ENCODE measurements at regions not wholly inside any gene's neighbourhood (a gene's known extent, or its start where the extent isn't known, plus 50 kb on each side); places are given as distances from the start of the nearest gene placed in this dataset.
"Not testable (repeated sequence)": the region's sequence is repeated elsewhere in the genome, so short reads cannot be mapped to it uniquely, and the experiment has no call there.

DNA sequence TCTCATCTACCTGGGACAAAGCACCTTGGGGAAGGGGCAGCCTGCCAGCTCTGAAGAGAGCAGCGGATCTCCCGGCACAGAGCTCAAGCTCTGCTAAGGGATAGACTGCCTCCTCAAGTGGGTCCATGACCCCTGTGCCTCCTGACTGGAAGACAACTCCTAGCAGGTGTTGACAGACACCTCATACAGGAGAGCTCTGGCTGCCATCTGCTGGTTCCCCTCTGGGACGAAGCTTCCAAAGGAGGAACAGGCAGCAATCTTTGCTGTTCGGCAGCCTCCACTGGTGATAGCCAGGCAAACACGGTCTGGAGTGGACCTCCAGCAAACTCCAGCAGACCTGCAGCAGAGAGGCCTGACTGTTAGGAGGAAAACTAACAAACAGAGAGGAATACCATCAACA is 549.9 kb upstream of the LRATD1 start:
- in situ Hi-C loops (cut with HindIII; ENCODE audit: low sequenced_read_pairs), result loop anchor here (5.0 kb wide), 1 partner anchor 60 kb away; no protein-coding TSS in a partner anchor

- in situ Hi-C loops (cut with HindIII; ENCODE audit: low sequenced_read_pairs), result no loop called here
These were observed 537.9 kb upstream of the LRATD1 start for GRCh38 chr2:14094592-14094991.

DNA sequence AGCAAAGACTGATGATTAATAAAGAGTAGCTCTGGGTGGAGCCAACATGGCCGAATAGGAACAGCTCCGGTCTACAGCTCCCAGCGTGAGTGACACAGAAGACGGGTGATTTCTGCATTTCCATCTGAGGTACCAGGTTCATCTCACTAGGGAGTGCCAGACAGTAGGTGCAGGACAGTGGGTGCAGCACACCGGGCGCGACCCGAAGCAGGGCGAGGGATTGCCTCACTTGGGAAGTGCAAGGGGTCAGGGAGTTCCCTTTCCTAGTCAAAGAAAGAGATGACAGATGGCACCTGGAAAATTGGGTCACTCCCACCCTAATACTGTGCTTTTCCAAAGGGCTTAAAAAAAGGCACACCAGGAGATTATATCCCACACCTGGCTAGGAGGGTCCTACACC is 533.4 kb upstream of the LRATD1 start:
- in situ Hi-C loops (cut with HindIII; ENCODE audit: low sequenced_read_pairs), result not testable (repeated sequence)

GRCh38 chr2:14114275-14114674 is 518.2 kb upstream of the LRATD1 start:
- in situ Hi-C loops (cut with HindIII; ENCODE audit: low sequenced_read_pairs), result no loop called here

DNA sequence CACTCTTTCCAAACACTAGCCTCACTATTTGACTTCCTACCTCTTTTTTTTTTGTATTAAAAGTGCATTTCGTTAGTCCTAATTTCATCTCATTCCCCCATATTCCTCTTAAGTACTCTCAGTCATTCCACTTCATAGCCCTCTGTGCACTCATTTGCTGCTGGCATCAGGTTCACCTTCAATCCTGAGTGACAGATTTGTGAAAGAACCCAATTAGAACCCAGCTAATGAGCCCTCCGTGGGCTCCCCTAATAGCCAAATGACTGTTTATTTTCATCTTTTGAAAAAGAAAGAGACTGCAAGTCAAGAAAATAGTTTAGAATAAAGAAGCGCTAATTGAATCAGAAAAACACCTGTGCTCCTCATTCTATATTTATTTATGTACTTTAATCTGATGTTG is 512.1 kb upstream of the LRATD1 start:
- in situ Hi-C loops (cut with HindIII; ENCODE audit: low sequenced_read_pairs), result no loop called here

GRCh38 chr2:14123436-14124103 is 508.9 kb upstream of the LRATD1 start:
- in situ Hi-C loops (cut with HindIII; ENCODE audit: low sequenced_read_pairs), result no loop called here

DNA sequence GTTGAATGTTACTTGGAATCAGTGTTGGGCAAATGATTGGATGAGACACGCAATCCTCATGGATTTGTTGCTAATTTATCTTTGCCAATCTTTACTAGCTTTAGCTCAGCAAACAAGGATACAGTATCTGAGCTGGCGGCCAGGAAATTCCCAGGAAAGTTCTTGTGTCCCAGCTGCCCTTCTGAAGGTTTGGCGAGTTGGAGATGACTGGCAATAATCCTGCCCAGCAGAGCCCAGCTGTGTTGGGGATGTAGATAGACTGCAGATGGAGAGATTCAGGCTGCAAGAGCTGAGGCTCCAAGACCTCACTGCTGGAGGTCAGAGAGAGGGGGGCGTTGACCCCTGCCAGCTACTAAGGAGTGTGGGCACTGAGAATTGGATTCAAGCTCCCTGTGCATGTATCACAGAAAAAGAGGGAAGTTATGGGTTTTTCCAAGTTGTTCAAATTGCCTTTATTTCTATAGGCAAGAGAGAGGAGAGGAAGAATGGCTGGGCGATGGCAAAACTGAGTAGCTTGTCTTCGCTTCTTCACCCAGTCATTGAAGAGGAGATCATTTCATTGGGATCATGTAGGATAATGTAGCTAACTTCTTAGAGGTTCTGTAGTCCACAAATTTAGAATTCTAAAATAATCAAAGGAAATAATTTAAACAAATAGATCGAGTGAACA is 506.8 kb upstream of the LRATD1 start:
- in situ Hi-C loops (cut with HindIII; ENCODE audit: low sequenced_read_pairs), result no loop called here

DNA sequence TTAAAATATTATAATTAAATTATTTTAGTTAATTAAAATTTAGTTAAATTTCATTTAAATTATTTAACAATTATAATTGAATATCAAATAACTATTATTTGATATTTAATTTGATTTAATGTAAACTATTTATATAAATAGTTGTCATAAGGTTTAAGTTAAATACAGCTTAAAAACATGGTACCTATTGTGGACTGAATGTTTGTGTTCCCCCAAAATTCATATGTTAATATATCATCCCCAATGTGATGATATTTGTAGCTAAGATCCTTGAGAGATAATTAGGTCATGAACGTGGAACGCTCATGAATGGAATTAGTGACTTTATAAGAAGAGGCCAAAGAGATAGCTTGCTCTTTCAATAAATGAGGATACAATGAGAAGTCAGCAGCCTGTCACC is 505.7 kb upstream of the LRATD1 start:
- in situ Hi-C loops (cut with HindIII; ENCODE audit: low sequenced_read_pairs), result no loop called here

DNA sequence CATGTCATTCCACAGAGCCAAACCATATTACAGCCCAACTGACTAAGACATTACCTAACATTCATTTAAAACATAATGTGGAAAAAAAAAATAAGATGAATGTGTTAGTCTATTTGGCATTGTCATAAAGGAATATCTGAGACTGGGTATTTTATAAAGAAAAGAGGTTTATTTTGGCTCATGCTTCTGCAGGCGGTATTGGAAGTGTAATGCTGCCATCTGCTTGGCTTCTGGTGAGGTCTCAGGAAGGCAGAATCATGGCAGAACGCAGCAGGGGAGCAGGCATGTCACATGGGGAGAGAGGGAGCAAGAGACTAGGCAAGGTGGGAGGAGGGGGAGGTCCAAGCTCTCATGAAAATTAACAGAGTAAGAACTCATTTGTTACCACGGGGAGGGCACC is 504.8 kb upstream of the LRATD1 start:
- in situ Hi-C loops (cut with HindIII; ENCODE audit: low sequenced_read_pairs), result no loop called here

DNA sequence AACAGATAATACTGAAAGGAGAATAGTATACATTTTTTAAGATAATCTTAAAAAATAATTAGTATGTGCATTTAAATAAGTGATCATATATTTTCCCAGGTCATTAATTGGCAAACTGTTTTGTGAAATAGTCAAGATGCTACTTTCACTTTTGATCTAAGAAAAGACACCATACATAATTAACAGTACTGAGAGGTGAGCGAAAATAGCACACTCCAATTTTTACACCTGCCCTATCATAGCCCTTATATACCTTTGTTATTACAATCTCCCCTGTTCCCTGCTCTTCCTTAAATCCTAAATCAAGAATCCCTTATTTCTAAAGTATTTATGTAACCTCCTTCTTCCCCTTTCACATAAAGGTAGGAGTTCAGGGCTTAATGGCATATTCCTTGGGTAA is 500.1 kb upstream of the LRATD1 start:
- in situ Hi-C loops (cut with HindIII; ENCODE audit: low sequenced_read_pairs), result no loop called here

- in situ Hi-C loops (cut with HindIII; ENCODE audit: low sequenced_read_pairs), result no loop called here
These were observed 497.7 kb upstream of the LRATD1 start for GRCh38 chr2:14134771-14135170.

DNA sequence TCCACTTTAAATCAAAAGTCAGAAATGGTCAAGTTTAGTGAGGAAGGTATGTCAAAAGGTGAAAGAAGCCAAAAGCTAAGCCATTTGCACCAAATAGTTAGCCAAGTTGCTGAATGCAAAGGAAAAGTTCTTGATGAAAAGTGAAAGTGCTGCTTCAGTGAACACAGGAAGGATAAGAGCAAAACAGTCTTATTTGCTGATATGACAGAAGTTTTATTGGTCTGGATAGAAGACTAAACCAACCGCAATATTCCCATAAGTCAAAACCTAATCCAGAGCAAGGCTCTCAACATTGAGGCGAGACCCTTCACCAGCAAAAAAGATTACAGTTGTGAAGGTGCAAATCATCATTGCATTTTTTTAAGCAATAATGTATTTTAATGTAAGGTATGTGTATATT is 496.5 kb upstream of the LRATD1 start:
- in situ Hi-C loops (cut with HindIII; ENCODE audit: low sequenced_read_pairs), result no loop called here

GRCh38 chr2:14137643-14138042 is 494.9 kb upstream of the LRATD1 start:
- in situ Hi-C loops (cut with HindIII; ENCODE audit: low sequenced_read_pairs), result no loop called here

GRCh38 chr2:14140009-14140550 is 492.4 kb upstream of the LRATD1 start:
- in situ Hi-C loops (cut with HindIII; ENCODE audit: low sequenced_read_pairs), result loop anchor here (5.0 kb wide), 1 partner anchor 58 kb away; no protein-coding TSS in a partner anchor

DNA sequence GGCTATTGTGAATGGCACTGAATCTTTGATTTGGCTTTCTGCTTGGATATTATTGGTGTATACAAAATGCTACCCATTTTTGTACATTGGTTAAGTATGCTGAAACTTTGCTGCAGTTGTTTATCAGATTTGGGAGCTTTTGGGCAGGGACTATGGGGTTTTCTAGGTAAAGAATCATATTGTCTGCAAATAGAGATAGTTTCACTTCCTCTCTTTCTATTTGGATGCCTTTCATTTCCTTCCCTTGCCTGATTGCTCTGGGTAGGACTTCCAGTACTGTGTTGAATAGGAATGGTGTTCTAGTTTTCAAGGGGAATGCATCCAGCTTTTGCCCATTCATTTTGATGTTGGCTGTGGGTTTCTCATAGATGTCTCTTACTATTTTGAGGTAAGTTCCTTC is 489.1 kb upstream of the LRATD1 start:
- in situ Hi-C loops (cut with HindIII; ENCODE audit: low sequenced_read_pairs), result loop anchor here (5.0 kb wide), 1 partner anchor 61 kb away; no protein-coding TSS in a partner anchor

DNA sequence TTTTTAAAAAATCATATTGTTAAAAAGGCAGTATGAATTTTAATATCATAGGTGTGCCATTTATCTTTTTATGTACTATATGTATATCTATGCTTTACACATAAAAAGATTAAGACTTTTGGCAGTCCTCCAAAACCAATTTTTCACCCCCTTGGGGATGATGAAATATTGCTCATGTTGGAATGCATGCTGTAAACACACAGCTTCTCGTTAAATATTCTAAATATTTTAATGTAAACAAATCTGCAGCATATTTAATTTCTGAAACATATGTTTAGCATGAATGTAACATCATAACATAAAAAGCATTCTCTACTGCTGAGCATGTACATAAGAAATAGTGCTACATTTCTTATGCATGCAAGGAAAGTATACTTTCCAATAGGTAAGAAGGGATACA is 484.3 kb upstream of the LRATD1 start:
- in situ Hi-C loops (cut with HindIII; ENCODE audit: low sequenced_read_pairs), result no loop called here

DNA sequence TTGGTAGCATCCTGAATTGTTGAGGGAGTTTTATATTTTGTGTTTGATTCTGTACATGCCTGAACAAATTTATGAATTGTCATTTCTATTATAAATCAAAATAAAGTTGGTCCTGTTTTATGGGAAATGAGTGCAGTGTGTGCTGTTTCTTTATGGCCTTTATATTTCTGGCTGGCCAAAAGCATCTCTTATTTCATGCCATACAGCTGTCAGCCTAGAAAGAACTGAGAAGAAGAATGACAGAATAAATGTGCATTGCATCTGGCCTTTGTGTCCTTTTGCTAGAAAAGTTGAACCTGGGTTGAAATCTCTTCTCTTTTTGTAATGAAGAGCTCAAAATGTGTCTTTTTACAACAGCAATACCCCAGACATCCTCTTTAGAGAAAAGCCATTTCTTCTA is 474.7 kb upstream of the LRATD1 start:
- in situ Hi-C loops (cut with HindIII; ENCODE audit: low sequenced_read_pairs), result no loop called here

- in situ Hi-C loops (cut with HindIII; ENCODE audit: low sequenced_read_pairs), result no loop called here
These were observed 452.2 kb upstream of the LRATD1 start for GRCh38 chr2:14180333-14180732.

DNA sequence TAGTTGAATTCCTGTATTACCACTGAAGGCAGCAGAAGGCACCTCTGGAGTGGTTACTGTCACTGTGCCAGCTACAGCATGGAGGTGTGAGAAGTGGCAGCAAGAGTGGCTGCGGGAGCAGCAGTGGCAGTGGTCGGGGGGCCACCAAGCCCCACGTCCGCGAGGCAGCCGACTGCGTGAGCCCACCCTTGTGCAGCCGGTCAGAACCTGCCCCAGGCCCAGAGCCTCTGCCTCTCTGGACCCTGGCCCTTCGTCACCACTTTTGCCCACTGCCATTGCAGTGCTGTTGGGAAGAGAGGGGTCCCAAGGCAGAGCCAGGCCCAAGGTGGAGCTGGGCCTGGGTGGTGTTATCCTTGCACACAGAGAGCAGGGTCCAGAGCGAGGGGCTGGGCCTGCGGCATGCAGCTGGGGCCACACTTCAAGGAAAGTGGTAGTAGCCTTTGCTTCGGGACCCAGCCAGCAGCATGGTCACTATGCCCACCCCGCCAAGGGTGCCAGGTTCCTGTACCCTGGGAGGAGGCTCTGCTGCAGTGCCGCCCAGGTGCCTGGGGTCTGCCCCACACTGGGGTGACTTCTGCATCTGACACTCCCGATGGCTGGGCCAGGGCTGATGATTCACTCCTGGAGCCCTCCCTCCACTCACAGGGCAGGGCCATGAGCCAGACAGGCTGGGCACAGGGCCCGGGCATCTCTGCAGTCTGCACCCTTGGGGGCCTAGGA is 450.1 kb upstream of the LRATD1 start:
- in situ Hi-C loops (cut with HindIII; ENCODE audit: low sequenced_read_pairs), result no loop called here

DNA sequence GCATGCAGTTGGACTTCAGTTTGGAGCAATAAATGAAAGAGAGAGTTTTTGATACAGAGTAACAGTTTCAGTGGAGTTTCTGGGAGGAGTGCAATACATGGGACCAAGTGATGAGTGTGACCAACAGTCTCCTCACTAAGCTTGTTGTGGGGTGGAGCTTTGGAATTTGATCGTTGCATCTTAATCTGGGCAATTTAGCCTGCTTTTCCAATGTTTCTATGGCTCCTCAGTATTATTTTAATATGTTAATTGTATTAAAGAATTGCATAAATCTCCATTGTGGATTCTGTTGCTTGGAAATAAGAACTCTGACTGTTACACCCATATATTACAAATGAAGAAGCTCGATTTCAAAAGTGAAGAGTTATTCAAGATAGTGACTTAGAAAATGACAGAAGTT is 446.6 kb upstream of the LRATD1 start:
- in situ Hi-C loops (cut with HindIII; ENCODE audit: low sequenced_read_pairs), result no loop called here

GRCh38 chr2:14188446-14188845 is 444.1 kb upstream of the LRATD1 start:
- in situ Hi-C loops (cut with HindIII; ENCODE audit: low sequenced_read_pairs), result no loop called here

DNA sequence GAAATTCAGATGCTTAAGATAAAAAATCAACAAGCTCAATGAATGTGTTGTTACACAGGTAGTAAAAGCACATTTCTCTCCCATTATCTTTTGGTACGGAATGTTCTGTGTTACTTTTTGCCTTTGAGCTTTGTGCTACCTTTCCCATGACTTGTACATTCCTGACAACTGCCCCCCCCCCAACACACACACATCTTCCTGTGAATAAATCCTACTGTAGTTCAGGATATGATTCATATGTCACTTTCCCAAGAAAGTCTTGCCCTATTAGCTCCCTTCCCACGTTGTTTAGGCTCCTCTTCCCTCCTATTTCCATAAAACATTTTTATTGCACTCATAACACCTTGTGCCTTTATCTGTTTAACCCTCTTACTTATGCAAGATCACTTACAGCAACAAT is 442.6 kb upstream of the LRATD1 start:
- in situ Hi-C loops (cut with HindIII; ENCODE audit: low sequenced_read_pairs), result no loop called here
